HG03575 (cell line): ENCODE measurements at regions not wholly inside any gene's neighbourhood (a gene's known extent, or its start where the extent isn't known, plus 50 kb on each side); places are given as distances from the start of the nearest gene placed in this dataset.
"Not testable (repeated sequence)": the region's sequence is repeated elsewhere in the genome, so short reads cannot be mapped to it uniquely, and the experiment has no call there.

ENCODE experiments used
- ATAC-seq: cut with Tn5 transposase; IDR thresholded peaks from one replicate; pipeline ENCODE4 v1.9.1; 2021; ENCODE audit not compliant: unreplicated experiment, insufficient number of reproducible peaks, low FRiP score; ENCODE audit errors: extremely low read depth

- no peak for ATAC-seq
These were observed 499.7 kb upstream of the RGS6 start for GRCh38 chr14:71432334-71433110.

GRCh38 chr14:71433303-71433702 is 498.9 kb upstream of the RGS6 start:
- ATAC-seq = no peak

DNA sequence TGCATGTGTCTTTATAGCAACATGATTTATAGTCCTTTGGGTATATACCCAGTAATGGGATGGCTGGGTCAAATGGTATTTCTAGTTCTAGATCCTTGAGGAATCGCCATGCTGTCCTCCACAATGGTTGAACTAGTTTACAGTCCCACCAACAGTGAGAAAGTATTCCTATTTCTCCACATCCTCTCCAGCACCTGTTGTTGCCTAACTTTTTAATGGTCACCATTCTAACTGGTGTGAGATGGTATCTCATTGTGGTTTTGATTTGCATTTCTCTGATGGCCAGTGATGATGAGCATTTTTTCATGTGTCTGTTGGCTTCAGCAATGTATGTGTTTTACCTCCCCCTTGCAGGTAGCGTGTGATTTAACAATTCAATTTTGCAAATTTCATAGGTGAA is 496.6 kb upstream of the RGS6 start:
- ATAC-seq = not testable (repeated sequence)

GRCh38 chr14:71437870-71438269 is 494.4 kb upstream of the RGS6 start:
- no peak for ATAC-seq

DNA sequence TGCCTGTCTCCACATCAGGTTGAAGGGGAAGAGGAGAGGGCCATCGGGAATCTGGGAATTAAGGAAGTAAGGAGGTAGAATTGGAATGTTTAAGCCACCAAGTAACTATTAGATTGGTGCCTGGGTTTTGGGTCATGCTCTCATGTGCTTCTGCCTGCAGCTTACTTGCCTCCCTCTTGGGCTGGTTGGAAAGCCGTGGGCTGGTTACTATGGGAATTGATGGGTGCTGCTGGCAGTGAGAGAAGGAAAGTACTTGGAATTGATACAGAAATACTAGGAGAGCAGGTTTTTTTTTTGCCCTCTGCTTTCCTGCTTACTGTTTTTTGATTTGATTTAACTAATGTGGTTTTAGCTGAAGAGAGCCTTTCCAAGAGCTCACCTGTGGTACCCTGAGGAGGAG is 493.5 kb upstream of the RGS6 start:
- no peak for ATAC-seq

- no peak for ATAC-seq
These were observed 491.1 kb upstream of the RGS6 start for GRCh38 chr14:71441126-71441525.

DNA sequence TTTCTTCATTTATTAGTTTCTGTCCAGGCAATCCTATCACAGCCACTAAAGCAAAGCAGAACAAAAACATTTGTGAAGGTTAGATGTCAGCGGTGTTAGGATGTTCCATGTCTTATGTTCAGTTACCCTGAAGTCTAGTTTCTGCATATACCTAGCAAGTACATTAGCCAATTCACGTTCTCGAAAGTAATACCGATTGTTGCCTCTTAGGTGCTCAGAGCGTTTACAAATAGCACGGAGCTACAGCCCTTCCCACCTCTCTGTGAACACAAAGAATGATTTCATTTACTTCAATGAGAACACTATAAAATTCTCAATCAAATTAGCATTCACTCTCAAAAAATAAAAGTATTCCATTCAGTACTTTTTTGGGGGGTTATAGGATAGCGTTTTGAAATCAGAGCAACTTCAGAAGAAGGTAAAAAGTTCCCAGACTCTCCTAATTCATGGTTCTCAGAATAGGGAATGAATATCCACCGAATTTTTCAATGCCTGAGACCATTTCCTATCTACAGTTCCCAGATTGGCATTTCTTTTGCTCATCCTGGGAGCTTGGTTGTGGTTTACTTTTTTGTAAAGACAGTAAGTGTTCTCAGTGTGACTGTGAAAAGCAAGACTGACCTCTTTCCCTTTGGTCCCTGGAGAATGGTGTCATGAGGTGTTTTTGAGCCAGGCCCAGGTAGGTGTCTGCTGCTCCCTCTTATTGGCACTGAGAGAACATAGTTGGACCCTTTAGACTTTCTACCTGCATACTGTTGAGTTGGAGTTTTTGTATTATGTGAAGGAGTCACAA is 488.0 kb upstream of the RGS6 start:
- no peak for ATAC-seq

- ATAC-seq = no peak
These were observed 483.6 kb upstream of the RGS6 start for GRCh38 chr14:71448431-71449315.

DNA sequence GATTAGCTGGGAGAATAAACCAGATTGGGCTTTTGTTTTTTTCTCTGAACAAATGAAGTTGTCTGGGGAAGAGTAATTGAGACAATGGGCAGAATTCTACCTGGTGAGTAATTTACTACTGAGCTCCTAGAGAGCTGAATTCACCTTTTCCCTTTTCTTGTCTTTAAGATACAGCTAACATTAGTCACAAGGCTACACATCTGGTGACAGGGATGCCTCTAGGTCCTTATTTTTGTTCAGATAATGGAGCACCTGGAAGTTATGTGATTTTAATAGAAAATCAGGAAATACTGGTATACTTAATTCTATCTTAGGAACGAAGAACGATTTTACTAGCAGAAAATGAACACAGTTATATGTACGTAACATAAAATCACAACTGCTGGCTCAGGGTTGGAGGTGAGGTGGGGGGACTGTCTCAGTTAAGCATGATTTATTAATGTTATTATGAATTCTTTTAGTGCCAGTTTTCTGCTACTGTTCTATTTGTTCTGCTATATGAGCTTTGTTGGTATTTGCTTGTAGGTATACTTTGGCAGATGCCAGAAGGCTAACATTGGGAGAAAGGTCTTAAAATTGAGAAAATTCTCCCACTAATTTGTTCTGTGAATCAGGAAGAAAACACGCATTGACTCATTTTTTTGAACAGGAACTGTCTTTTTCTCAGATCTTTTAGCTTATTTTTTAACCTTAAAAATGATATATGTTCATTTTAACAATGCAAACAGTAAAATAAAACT is 482.7 kb upstream of the RGS6 start:
- no peak for ATAC-seq

DNA sequence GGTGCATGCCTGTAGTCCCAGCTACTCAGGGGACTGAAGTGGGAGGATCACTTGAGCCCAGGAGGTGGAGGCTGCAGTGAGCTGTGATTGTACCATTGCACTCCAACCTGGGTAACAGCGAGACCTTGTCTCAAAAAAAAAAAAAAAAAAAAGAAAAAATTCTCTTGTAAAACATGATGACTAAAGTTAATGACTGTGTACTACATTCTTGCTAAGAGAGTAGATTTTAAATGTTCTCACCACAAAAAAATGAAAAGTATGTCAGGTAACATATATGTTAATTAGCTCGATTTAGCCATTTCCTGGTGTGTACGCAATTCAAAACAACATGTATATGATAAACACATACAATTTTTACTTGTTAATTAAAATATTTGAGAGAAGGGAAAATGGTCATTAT is 480.7 kb upstream of the RGS6 start:
- ATAC-seq = no peak

- ATAC-seq = no peak
These were observed 479.7 kb upstream of the RGS6 start for GRCh38 chr14:71452539-71452938.

- no peak for ATAC-seq
These were observed 479.2 kb upstream of the RGS6 start for GRCh38 chr14:71452987-71453386.

GRCh38 chr14:71454010-71454409 is 478.2 kb upstream of the RGS6 start:
- no peak for ATAC-seq

- ATAC-seq = no peak
These were observed 477.5 kb upstream of the RGS6 start for GRCh38 chr14:71454513-71455332.

DNA sequence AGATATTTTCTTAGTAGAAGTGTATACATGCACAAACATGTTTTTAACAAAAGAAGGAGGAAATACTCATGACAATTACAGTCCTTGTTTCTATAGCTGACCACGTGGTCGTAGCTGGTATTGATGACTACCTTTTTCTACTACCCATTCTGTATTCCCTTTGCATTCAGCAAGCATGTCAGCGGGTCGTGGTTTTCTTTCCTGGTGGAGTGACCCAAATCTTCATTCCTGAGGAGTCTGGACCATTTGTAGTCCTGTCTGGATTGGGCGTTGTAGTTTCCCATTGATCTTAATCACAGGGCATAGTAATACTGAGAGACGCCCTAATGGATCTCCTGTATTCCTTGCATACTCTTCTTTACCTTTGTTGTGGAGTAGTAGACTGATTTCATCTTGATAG is 472.1 kb upstream of the RGS6 start:
- no peak for ATAC-seq

DNA sequence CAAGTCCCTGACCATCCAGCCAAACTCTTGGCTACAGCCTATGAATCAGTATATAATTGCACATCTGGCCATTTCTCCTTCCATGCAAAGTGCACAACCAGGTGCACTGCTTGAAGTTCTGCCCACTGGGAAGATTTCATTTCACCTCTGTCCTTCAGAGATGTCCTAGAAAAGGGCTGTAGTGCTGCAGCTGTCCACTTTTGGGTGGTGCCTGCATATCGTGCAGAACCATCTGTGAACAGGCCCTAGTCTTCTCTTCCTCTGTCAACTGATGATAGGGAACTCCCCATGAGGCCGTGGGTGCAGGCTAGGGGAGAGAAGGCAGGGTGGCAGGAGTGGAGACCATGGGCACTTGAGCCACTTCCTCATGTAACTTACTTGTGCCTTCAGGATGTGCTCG is 470.6 kb upstream of the RGS6 start:
- ATAC-seq = not testable (repeated sequence)

GRCh38 chr14:71463807-71464206 is 468.4 kb upstream of the RGS6 start:
- ATAC-seq = no peak

GRCh38 chr14:71464840-71465239 is 467.4 kb upstream of the RGS6 start:
- ATAC-seq = no peak
